Urinary bladder (tissue), 3 donors: ENCODE measurements at regions not wholly inside any gene's neighbourhood (a gene's known extent, or its start where the extent isn't known, plus 50 kb on each side); places are given as distances from the start of the nearest gene placed in this dataset.
"Not testable (repeated sequence)": the region's sequence is repeated elsewhere in the genome, so short reads cannot be mapped to it uniquely, and the experiment has no call there.

Source experiments
- DNase-seq: peaks from one replicate; pipeline ENCODE4 v3.0.0-alpha.2; 2015; ENCODE audit errors: extremely low spot score
- H3K27ac ChIP-seq: one replicate; pipeline ENCODE4 v1.5.1; 2013; ENCODE audit warnings: low read depth, mild to moderate bottlenecking, moderate library complexity
- H3K36me3 ChIP-seq: one replicate; pipeline ENCODE4 v1.6.1; 2013; ENCODE audit warnings: mild to moderate bottlenecking, moderate library complexity; ENCODE audit not compliant: insufficient read depth
- H3K4me1 ChIP-seq: one replicate; pipeline ENCODE4 v1.6.1; 2013; ENCODE audit warnings: mild to moderate bottlenecking, moderate library complexity; ENCODE audit not compliant: insufficient read depth
- H3K4me3 ChIP-seq: one replicate; pipeline ENCODE4 v1.5.1; 2013; ENCODE audit warnings: low read depth, low read length
- WGBS: extraction: QIAGEN DNeasy Blood & Tissue Kit; methylation state at CpG from one replicate; pipeline ENCODE4 v1.1.7; 2013; 5-methylcytosine and 5-hydroxymethylcytosine counted together
- donor health status: healthy with polysubstance abuse.
- donor health status: healthy.

- Histone ChIP-seq H3K4me1 (no peaks in the 10 kb centered on the region), H3K36me3 (no peaks in the 10 kb centered on the region), H3K27ac (no peak overlapping the region), H3K4me3 (no peak overlapping the region)
- 90% methylated on average over 5 of the region's 5 CpGs for WGBS
- no peak for DNase-seq
Measured at GRCh38 chr13:30082391-30082790, 225.0 kb downstream of the KATNAL1 start.

GRCh38 chr13:30081331-30081730 is 226.0 kb downstream of the KATNAL1 start:
- no peak overlapping the region for H3K27ac ChIP-seq
- no peaks in the 10 kb centered on the region for H3K4me1 ChIP-seq
- no peak for DNase-seq
- H3K4me3 ChIP-seq: no peak overlapping the region
- H3K36me3 ChIP-seq: no peaks in the 10 kb centered on the region

- H3K4me1 ChIP-seq: no peaks in the 10 kb centered on the region
- no peaks in the 10 kb centered on the region for H3K36me3 ChIP-seq
- no peak overlapping the region for H3K4me3 ChIP-seq
- no peak overlapping the region for H3K27ac ChIP-seq
- WGBS: 80% methylated on average over 9 of the region's 9 CpGs
- no peak for DNase-seq
Measured at GRCh38 chr13:30079501-30079900, 227.8 kb downstream of the KATNAL1 start.

- WGBS: 83% methylated on average over 10 of the region's 10 CpGs
- Histone ChIP-seq H3K27ac (no peak overlapping the region), H3K36me3 (no peaks in the 10 kb centered on the region), H3K4me1 (no peaks in the 10 kb centered on the region), H3K4me3 (no peak overlapping the region)
- DNase-seq: no peak
Measured at GRCh38 chr13:30078059-30078458, 227.6 kb upstream of the UBL3 start.

GRCh38 chr13:30077240-30077735 is 226.9 kb upstream of the UBL3 start:
- no peaks in the 10 kb centered on the region for H3K36me3 ChIP-seq
- WGBS: 84% methylated on average over 4 of the region's 4 CpGs
- DNase-seq: no peak

GRCh38 chr13:30074955-30075614 is 224.7 kb upstream of the UBL3 start:
- Histone ChIP-seq H3K4me1 (no peaks in the 10 kb centered on the region), H3K4me3 (no peak overlapping the region), H3K27ac (no peak overlapping the region), H3K36me3 (no peaks in the 10 kb centered on the region)
- 85% methylated on average over 10 of the region's 10 CpGs for WGBS
- no peak for DNase-seq

More at GRCh38 chr13:30077240-30077735, 226.9 kb upstream of the UBL3 start:
- Histone ChIP-seq H3K4me3 (no peak overlapping the region), H3K27ac (no peak overlapping the region), H3K4me1 (no peaks in the 10 kb centered on the region)

- Histone ChIP-seq H3K36me3 (no peaks in the 10 kb centered on the region), H3K27ac (no peak overlapping the region), H3K4me1 (no peaks in the 10 kb centered on the region), H3K4me3 (no peak overlapping the region)
- WGBS: 63% methylated on average over 3 of the region's 3 CpGs
- no peak for DNase-seq
Measured at GRCh38 chr13:30074431-30074830, 224.0 kb upstream of the UBL3 start.

- no peak for DNase-seq
- no peak overlapping the region for H3K4me3 ChIP-seq
- H3K27ac ChIP-seq: no peak overlapping the region
- no peaks in the 10 kb centered on the region for H3K36me3 ChIP-seq
- WGBS: 68% methylated on average over 2 of the region's 2 CpGs
- no peaks in the 10 kb centered on the region for H3K4me1 ChIP-seq
Measured at GRCh38 chr13:30072818-30073186, 222.4 kb upstream of the UBL3 start.

GRCh38 chr13:30071969-30072817 is 221.8 kb upstream of the UBL3 start:
- Histone ChIP-seq H3K4me3 (no peak overlapping the region), H3K4me1 (no peaks in the 10 kb centered on the region), H3K27ac (peak overlapping the region; percentile 70), H3K36me3 (no peaks in the 10 kb centered on the region)
- peak; percentile 80 for DNase-seq
- 74% methylated on average over 10 of the region's 10 CpGs for WGBS

GRCh38 chr13:30065181-30065580 is 214.8 kb upstream of the UBL3 start:
- H3K27ac ChIP-seq: no peak overlapping the region
- 88% methylated on average over 4 of the region's 4 CpGs for WGBS
- H3K4me1 ChIP-seq: no peaks in the 10 kb centered on the region
- H3K4me3 ChIP-seq: no peak overlapping the region
- no peak for DNase-seq
- H3K36me3 ChIP-seq: no peaks in the 10 kb centered on the region

GRCh38 chr13:30063892-30064291 is 213.5 kb upstream of the UBL3 start:
- 71% methylated on average over 3 of the region's 3 CpGs for WGBS

GRCh38 chr13:30061217-30061616 is 210.8 kb upstream of the UBL3 start:
- Histone ChIP-seq H3K27ac (no peak overlapping the region), H3K36me3 (no peaks in the 10 kb centered on the region), H3K4me1 (no peaks in the 10 kb centered on the region), H3K4me3 (no peak overlapping the region)
- 78% methylated on average over 4 of the region's 4 CpGs for WGBS
- no peak for DNase-seq

More at GRCh38 chr13:30063892-30064291, 213.5 kb upstream of the UBL3 start:
- no peak for DNase-seq
- no peaks in the 10 kb centered on the region for H3K36me3 ChIP-seq
- no peak overlapping the region for H3K27ac ChIP-seq
- H3K4me1 ChIP-seq: no peaks in the 10 kb centered on the region
- H3K4me3 ChIP-seq: no peak overlapping the region

GRCh38 chr13:30058429-30058828 is 208.0 kb upstream of the UBL3 start:
- H3K4me1 ChIP-seq: no peaks in the 10 kb centered on the region
- no peak for DNase-seq
- no peak overlapping the region for H3K27ac ChIP-seq
- WGBS: 95% methylated on average over 3 of the region's 3 CpGs
- H3K4me3 ChIP-seq: no peak overlapping the region
- no peaks in the 10 kb centered on the region for H3K36me3 ChIP-seq

GRCh38 chr13:30054546-30054945 is 204.1 kb upstream of the UBL3 start:
- WGBS: 60% methylated on average over 5 of the region's 5 CpGs
- not testable (repeated sequence) for DNase-seq, H3K36me3 ChIP-seq, H3K4me1 ChIP-seq, H3K4me3 ChIP-seq, H3K27ac ChIP-seq
